ENCODE measurements at regions not wholly inside any gene's neighbourhood (a gene's known extent, or its start where the extent isn't known, plus 50 kb on each side); places are given as distances from the start of the nearest gene placed in this dataset.

- Histone ChIP-seq H4K8ac (replicated peaks; ENCODE audit: insufficient read length, low read depth, low read length) (no peak overlapping the region), H3K56ac (ENCODE audit: insufficient read length, low read depth, low read length) (no peak overlapping the region), H3K79me2 (ENCODE audit: insufficient read depth, low read length) (no peaks in the 10 kb centered on the region), H3K27me3 (ENCODE audit: insufficient read depth, low read length) (no peaks in the 10 kb centered on the region), H3K9me3 (ENCODE audit: control insufficient read depth, low read depth, low read length) (no peaks in the 10 kb centered on the region), H3K79me1 (ENCODE audit: insufficient read depth, low read depth, low read length, poor library complexity, severe bottlenecking) (no peaks in the 10 kb centered on the region), H3K18ac (ENCODE audit: insufficient read length, low read depth, low read length) (no peak overlapping the region), H3K4me1 (ENCODE audit: insufficient read depth, low read length) (no peaks in the 10 kb centered on the region), H2BK12ac (ENCODE audit: insufficient read length, low read depth, low read length) (no peak overlapping the region), H3K4ac (ENCODE audit: low read depth, low read length) (no peak overlapping the region), H2BK20ac (ENCODE audit: low read depth, low read length, poor library complexity, severe bottlenecking) (no peak overlapping the region), H2BK5ac (ENCODE audit: insufficient read length, low read length) (no peak overlapping the region), H4K91ac (ENCODE audit: insufficient read length, low read depth, low read length) (no peak overlapping the region), H4K20me1 (ENCODE audit: control insufficient read depth, insufficient read depth, insufficient read length) (no peaks in the 10 kb centered on the region), H3K23me2 (ENCODE audit: insufficient read length, low read depth, low read length, poor library complexity, severe bottlenecking) (no peaks in the 10 kb centered on the region), H3T11ph (ENCODE audit: low read length) (no peak overlapping the region), H4K5ac (ENCODE audit: insufficient read length, low read depth, low read length) (no peak overlapping the region), H3K23ac (ENCODE audit: insufficient read length, low read depth, low read length) (no peak overlapping the region), H2AFZ (ENCODE audit: low read length) (no peak overlapping the region), H3K27ac (ENCODE audit: insufficient read length, low read depth, low read length) (no peak overlapping the region), H2AK5ac (ENCODE audit: insufficient read length, low read length) (no peak overlapping the region), H2BK15ac (ENCODE audit: low read depth, low read length) (no peak overlapping the region), H3K4me2 (ENCODE audit: insufficient read depth, insufficient read length, low read length) (no peak overlapping the region), H2BK120ac (ENCODE audit: low read depth, low read length, poor library complexity, severe bottlenecking) (no peak overlapping the region), H3K9ac (ENCODE audit: extremely low read depth, insufficient read length, low read length) (no peak overlapping the region), H3K14ac (ENCODE audit: insufficient read depth, low read length) (no peak overlapping the region)
- peaks cover 0 to 22% (median under 1%) of the 10 kb centered on the region in 3 experiments; a peak in 4 of 7 replicates for H3K36me3 Mint-ChIP-seq (ENCODE audit: insufficient read depth in 1 of 3, low read depth in 3 of 3)
- TF ChIP-seq CTCF (conservative IDR thresholded peaks at IDR 0.05): no peak
- no peak overlapping the region for H3K27ac Mint-ChIP-seq
- no peak overlapping the region for H3K4me3 Mint-ChIP-seq
- H3K4me1 Mint-ChIP-seq: no peaks in the 10 kb centered on the region
- WGBS (ENCODE audit: extremely low coverage, insufficient read length, low lambda C conversion rate): no CpG with 5 or more reads among the region's 1 CpG
- peaks cover 12 to 14% of the 10 kb centered on the region in 2 experiments for H3K9me3 Mint-ChIP-seq
- no peaks in the 10 kb centered on the region for H3K27me3 Mint-ChIP-seq (ENCODE audit: low read depth)
- DNase-seq: no peak
Observed at GRCh38 chr2:78506301-78506700, 519.2 kb upstream of the REG3G start.

Measured in H9 (cell line).